Inflammatory macrophage treated with lipopolysaccharide for 4 hours (primary cell): ENCODE measurements at regions not wholly inside any gene's neighbourhood (a gene's known extent, or its start where the extent isn't known, plus 50 kb on each side); places are given as distances from the start of the nearest gene placed in this dataset.
"Not testable (repeated sequence)": the region's sequence is repeated elsewhere in the genome, so short reads cannot be mapped to it uniquely, and the experiment has no call there.

Experiments used
- DNase-seq: peaks from one replicate; pipeline ENCODE4 v3.0.0-alpha.2; 2020

DNA sequence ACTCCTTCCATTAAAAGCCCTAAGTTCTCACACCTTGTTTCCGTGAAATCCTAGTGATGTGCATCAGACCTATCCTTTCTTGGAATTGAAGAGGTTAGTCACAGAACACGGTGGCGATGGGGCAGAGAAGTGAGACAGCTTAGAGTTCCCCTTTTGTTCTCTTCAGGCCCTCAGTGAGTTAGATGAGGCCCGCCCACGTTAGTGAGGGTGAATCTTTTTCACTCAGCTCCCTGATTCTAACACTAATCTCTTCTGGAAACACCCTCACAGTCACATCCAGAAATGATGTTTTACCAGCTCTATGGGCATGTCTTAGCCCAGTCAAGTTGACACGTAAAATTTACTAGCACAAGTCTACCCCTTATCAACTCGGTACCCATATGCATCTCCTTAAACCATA is 172.7 kb upstream of the NOX3 start:
- no peak for DNase-seq

DNA sequence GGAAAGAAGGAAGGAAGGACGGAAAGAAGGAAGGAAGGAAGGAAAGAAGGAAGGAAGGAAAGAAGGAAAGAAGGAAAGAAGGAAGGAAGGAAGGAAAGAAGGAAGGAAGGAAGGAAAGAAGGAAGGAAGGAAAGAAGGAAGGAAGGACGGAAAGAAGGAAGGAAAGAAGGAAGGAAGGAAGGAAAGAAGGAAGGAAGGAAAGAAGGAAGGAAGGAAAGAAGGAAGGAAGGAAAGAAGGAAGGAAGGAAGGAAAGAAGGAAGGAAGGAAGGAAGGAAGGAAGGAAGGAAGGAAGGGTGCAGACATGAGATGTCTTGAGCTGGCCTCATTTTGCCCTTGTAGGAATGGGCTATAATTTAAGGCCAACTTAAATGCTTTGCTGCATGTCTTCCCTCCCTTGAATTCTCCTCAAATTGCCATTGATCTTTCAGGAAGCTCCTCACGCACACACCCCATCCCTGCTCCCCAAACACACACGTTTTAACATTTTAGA is 172.1 kb upstream of the NOX3 start:
- DNase-seq, result not testable (repeated sequence)

DNA sequence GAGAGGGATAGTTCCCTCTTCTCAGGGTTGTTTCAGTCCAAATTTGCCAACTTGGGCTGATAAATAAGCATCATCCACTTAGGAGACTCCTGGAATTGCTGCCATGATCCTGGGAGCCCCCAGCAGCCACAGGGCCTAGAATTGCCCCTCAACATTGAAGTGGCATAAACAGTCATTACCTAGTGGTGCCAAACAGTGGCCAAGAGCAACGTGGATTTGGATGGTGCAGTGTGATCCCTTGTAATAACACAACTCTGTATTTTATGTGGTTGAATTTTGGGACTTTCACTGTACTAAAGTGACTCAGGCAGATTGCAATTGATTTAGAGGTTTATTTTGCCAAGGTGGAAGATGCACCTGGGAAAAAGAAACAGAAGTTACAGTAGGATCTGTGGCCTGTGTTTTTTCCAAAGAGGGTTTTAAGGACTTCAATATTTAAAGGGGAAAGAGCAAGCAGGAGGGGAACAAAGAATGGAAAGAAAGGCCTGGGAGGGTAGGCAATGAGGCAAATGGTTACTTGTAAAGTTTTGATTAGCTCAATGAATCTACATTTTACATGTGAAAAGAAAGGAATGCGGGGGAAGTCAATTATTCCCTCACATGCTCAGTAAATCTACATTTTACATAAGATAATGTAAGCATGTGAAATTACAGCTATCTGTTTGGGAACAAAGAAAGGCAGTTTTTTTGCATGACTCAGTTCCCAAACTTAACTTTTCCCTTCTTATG is 168.0 kb upstream of the NOX3 start:
- DNase-seq, result no peak

- no peak for DNase-seq
Measured at GRCh38 chr6:155614606-155615005, 159.0 kb upstream of the NOX3 start.

GRCh38 chr6:155611742-155612141 is 156.1 kb upstream of the NOX3 start:
- DNase-seq, result no peak

GRCh38 chr6:155604991-155605390 is 149.4 kb upstream of the NOX3 start:
- no peak for DNase-seq

- no peak for DNase-seq
Measured at GRCh38 chr6:155599561-155599960, 143.9 kb upstream of the NOX3 start.

GRCh38 chr6:155599160-155599559 is 143.5 kb upstream of the NOX3 start:
- DNase-seq, result no peak

GRCh38 chr6:155595284-155595683 is 139.6 kb upstream of the NOX3 start:
- no peak for DNase-seq

- no peak for DNase-seq
Measured at GRCh38 chr6:155591741-155592140, 136.1 kb upstream of the NOX3 start.

GRCh38 chr6:155589190-155589589 is 133.6 kb upstream of the NOX3 start:
- no peak for DNase-seq

GRCh38 chr6:155587817-155588216 is 132.2 kb upstream of the NOX3 start:
- no peak for DNase-seq

DNA sequence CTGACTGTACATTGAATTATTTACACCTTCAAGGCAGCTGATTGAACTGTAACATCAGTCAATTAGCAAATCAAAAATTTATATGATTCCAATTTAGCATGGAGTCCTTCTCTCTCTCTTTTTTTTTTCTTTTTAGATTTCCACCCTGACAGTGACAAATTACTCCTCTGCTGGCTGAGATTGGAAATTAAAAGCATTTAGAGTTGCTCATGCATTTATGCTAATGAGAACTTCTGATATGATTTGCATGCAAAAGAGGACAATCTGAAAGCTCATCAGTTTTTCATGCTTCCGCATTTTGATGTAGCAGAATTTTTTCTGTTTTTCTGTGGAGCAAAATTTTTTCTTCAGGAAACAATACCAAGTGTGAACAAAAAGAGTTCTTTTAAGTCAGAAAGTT is 130.5 kb upstream of the NOX3 start:
- DNase-seq, result no peak

DNA sequence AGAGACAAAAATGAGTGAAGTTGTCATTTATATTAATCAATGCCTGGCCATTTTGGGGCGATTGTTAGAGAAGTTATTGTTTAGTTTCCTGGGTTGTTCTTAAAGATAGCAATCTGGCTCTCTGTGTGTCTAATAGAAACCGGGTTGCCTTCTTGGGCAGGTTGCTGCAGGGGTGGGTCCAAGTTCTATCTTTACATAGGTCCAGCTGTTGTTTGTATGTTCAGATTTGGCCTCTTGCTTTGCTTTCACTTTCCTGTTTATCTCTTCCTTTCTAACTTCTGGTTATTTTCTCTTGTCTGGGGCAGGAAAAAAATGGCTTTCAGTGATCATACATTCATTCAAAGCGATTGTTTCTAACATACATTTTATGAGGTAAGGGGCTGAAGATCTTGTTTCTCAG is 128.4 kb upstream of the NOX3 start:
- DNase-seq, result no peak

- no peak for DNase-seq
Measured at GRCh38 chr6:155582016-155582991, 126.7 kb upstream of the NOX3 start.

GRCh38 chr6:155580904-155581303 is 125.3 kb upstream of the NOX3 start:
- no peak for DNase-seq

GRCh38 chr6:155578251-155578650 is 122.6 kb upstream of the NOX3 start:
- DNase-seq, result no peak

DNA sequence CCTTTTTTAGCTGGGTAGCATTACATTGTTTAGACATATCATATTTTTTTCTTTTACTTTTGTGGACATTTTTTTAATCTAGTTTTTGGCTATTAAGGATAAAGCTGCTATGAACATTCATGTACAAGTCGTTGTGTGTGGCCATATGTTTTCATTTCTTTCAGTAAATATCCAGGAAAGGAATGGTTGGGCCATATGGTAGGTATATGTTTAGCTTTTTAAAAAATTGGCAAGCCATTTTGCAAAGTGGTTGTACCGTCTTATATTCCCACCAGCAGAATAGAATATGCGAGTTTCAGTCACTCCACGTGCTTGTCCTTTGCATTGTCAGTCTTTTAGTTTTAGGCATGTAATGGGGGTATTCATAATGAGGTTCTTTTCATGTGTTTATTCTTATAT is 106.3 kb upstream of the NOX3 start:
- DNase-seq, result no peak

DNA sequence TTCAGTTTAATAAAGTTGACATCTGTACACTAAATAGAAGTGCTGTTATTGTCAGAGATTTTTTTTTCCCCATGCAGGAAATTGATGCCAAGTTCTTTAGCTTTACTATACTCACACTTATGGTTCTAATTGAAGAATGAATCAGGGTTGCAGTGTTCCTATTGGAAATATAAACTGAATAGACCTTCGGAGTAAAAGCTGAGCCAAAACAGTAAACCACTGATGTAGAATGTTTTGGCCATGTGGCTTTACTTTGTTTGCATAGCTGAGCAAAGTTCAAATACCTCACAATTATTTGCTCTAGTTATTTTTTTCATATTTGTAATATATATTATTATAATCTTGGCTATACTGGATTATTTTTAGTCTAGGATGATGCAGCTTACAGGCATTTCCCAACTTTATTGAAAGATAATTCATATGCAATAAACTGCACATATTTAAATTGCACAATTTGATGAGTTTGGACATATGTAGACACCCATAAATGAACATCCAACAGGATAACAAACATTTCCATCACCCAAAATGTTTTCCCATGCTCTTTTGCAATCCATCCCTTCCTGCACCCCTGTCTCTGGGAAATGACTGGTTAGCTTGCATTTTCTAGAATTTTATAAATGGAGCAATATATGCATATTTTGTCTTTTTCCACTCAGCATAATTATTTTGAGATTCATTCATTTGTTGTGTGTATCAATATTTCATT is 105.8 kb upstream of the NOX3 start:
- DNase-seq, result no peak

DNA sequence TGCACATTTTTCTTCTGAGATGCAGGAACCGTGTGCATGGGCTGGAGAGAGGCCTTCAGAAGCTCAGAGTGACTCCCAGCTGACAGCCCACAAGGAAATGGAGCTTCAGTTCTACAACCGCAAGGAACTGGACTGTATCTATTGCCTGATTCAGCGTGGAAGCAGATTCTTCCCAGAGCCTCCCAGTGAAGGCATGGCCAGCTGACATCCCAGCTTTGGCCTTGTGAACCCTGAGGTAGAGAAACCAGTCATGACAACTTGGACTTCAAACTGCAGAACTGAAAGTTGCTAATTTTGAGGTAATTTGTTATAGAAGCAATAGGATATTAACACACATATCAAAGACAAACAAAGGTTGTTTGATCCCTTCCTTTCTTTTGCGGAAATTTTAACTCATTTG is 94.3 kb upstream of the NOX3 start:
- no peak for DNase-seq

- DNase-seq, result no peak
Measured at GRCh38 chr6:155549028-155549798, 93.6 kb upstream of the NOX3 start.

GRCh38 chr6:155548576-155548975 is 92.9 kb upstream of the NOX3 start:
- no peak for DNase-seq

GRCh38 chr6:155544677-155545076 is 89.0 kb upstream of the NOX3 start:
- DNase-seq, result no peak
